Activated CD4-positive, alpha-beta T cell treated with anti-CD3 and anti-CD28 coated beads, Interleukin-2, Interleukin-6, amounts not matched to agents 100 ng/mL and 50 ng/mL, durations not matched to agents 16 hours and 8 hours (primary cell): ENCODE measurements at regions not wholly inside any gene's neighbourhood (a gene's known extent, or its start where the extent isn't known, plus 50 kb on each side); places are given as distances from the start of the nearest gene placed in this dataset.
"Not testable (repeated sequence)": the region's sequence is repeated elsewhere in the genome, so short reads cannot be mapped to it uniquely, and the experiment has no call there.

ENCODE experiments used
- DNase-seq: peaks from one replicate; pipeline ENCODE4 v3.0.0-alpha.2; 2020

GRCh38 chr16:8047736-8048135 is 542.6 kb downstream of the TMEM114 start:
- no peak for DNase-seq

GRCh38 chr16:8044796-8045195 is 545.5 kb downstream of the TMEM114 start:
- no peak for DNase-seq

- DNase-seq, result no peak
Measured at GRCh38 chr16:8032406-8032805, 557.9 kb downstream of the TMEM114 start.

GRCh38 chr16:8030004-8030403 is 560.3 kb downstream of the TMEM114 start:
- not testable (repeated sequence) for DNase-seq

- DNase-seq, result no peak
Measured at GRCh38 chr16:8026450-8026849, 563.9 kb downstream of the TMEM114 start.

- DNase-seq, result no peak
Measured at GRCh38 chr16:8023326-8023725, 567.0 kb downstream of the TMEM114 start.

GRCh38 chr16:8005096-8005860 is 585.0 kb downstream of the TMEM114 start:
- DNase-seq, result no peak

- DNase-seq, result no peak
Measured at GRCh38 chr16:7998789-7999453, 591.4 kb downstream of the TMEM114 start.

GRCh38 chr16:7997966-7998365 is 592.3 kb downstream of the TMEM114 start:
- no peak for DNase-seq

GRCh38 chr16:7992616-7993015 is 597.7 kb downstream of the TMEM114 start:
- no peak for DNase-seq

- DNase-seq, result no peak
Measured at GRCh38 chr16:7990626-7991260, 599.6 kb downstream of the TMEM114 start.

GRCh38 chr16:7983676-7984075 is 606.6 kb downstream of the TMEM114 start:
- no peak for DNase-seq

- DNase-seq, result no peak
Measured at GRCh38 chr16:7980133-7980483, 610.2 kb downstream of the TMEM114 start.

GRCh38 chr16:7979448-7980132 is 610.7 kb downstream of the TMEM114 start:
- DNase-seq, result no peak

GRCh38 chr16:7976563-7976962 is 613.7 kb downstream of the TMEM114 start:
- no peak for DNase-seq

GRCh38 chr16:7976125-7976524 is 614.2 kb downstream of the TMEM114 start:
- no peak for DNase-seq

GRCh38 chr16:7967996-7968509 is 622.3 kb downstream of the TMEM114 start:
- no peak for DNase-seq

GRCh38 chr16:7964744-7965143 is 625.6 kb downstream of the TMEM114 start:
- DNase-seq, result no peak

GRCh38 chr16:7964167-7964566 is 626.1 kb downstream of the TMEM114 start:
- DNase-seq, result no peak

- no peak for DNase-seq
Measured at GRCh38 chr16:7962091-7962879, 628.0 kb downstream of the TMEM114 start.

- no peak for DNase-seq
Measured at GRCh38 chr16:7957151-7957550, 624.5 kb downstream of the RBFOX1 start.

GRCh38 chr16:7953360-7953759 is 620.7 kb downstream of the RBFOX1 start:
- DNase-seq, result no peak
